Endothelial cell of umbilical vein (primary cell): ENCODE measurements at regions not wholly inside any gene's neighbourhood (a gene's known extent, or its start where the extent isn't known, plus 50 kb on each side); places are given as distances from the start of the nearest gene placed in this dataset.

Experiments
- BruUV-seq: library from RNA; stranded (reverse); fragments of 400-500 nt; replicated peaks from 2 replicates; lab custom pipeline; 2021; lab: Mats Ljungman, UMichigan
- CTCF ChIA-PET: fragments of 300-600, 350-600 bp; sonication (Branson Sonifier 250); formaldehyde crosslinking; loops from one replicate; lab custom pipeline; 2021; ENCODE audit warnings: antibody characterized with exemption, inconsistent platforms; lab: Charles Lee
- POLR2A ChIA-PET: fragments of 300-600, 350-600 bp; sonication (Branson Sonifier 250); formaldehyde crosslinking; loops from one replicate; lab custom pipeline; 2021; ENCODE audit warnings: antibody characterized with exemption, inconsistent platforms; lab: Charles Lee
- DNase-seq: peaks from one replicate; pipeline ENCODE4 v3.0.0-alpha.2; 2011; ENCODE audit warnings: low read depth, low spot score
- FAIRE-seq: peaks from 2 replicates; lab custom pipeline; 2011; peaks lifted over from hg19 to GRCh38; lab: Jason Lieb, UNC
- H2AFZ ChIP-seq: 2 replicates; pipeline ENCODE4 v1.6.0; 2012; ENCODE audit warnings: low read depth, low read length, control low read depth, inconsistent platforms
- H3K27ac ChIP-seq: 2 replicates; pipeline ENCODE4 v1.5.1; 2011; ENCODE audit warnings: low read depth, mild to moderate bottlenecking, control low read depth, low read length, moderate library complexity; ENCODE audit not compliant: insufficient read depth
- H3K27me3 ChIP-seq, 2 experiments: 2 replicates each; pipeline versions ENCODE4 v1.6.0 to v1.6.1; 2011; ENCODE audit warnings: low read length in 2 of 2, mixed read lengths in 1 of 2; ENCODE audit not compliant: control insufficient read depth in 2 of 2, insufficient read depth in 2 of 2
- H3K36me3 ChIP-seq, 2 experiments: 2 replicates in 1 of 2; 3 replicates in 1 of 2; pipeline ENCODE4 v1.5.1; 2011; ENCODE audit warnings: low read length in 2 of 2, mild to moderate bottlenecking in 1 of 2, moderate library complexity in 1 of 2; ENCODE audit not compliant: control insufficient read depth in 2 of 2, insufficient read depth in 2 of 2; ENCODE audit errors: extremely low read depth in 1 of 2
- H3K4me1 ChIP-seq: 3 replicates; pipeline ENCODE4 v1.5.1; 2011; ENCODE audit warnings: mild to moderate bottlenecking, low read length; ENCODE audit not compliant: control insufficient read depth, insufficient read depth; ENCODE audit errors: extremely low read depth
- H3K4me2 ChIP-seq: 2 replicates; pipeline ENCODE4 v1.6.1; 2011; ENCODE audit warnings: low read length, control low read depth, mixed read lengths; ENCODE audit not compliant: insufficient read depth
- H3K4me3 ChIP-seq, 3 experiments: fragments of 200-600 bp in 1 of 3; sonication (generic), shearing (Covaris generic) in 1 of 3; replicated peaks in 1 of 3; 2 replicates each; pipeline ENCODE4 v1.5.1; 2011 to 2016; ENCODE audit warnings: control low read depth in 3 of 3, low read length in 3 of 3, mild to moderate bottlenecking in 2 of 3, inconsistent platforms in 1 of 3, low read depth in 1 of 3, moderate library complexity in 1 of 3; ENCODE audit not compliant: insufficient read depth in 1 of 3
- H3K79me2 ChIP-seq: 2 replicates; pipeline ENCODE4 v1.6.0; 2012; ENCODE audit warnings: low read length, inconsistent platforms; ENCODE audit not compliant: control insufficient read depth, insufficient read depth
- H3K9ac ChIP-seq: replicated peaks from 2 replicates; pipeline ENCODE3; 2011; ENCODE audit warnings: low read length, control low read depth; ENCODE audit not compliant: insufficient read depth; ENCODE audit errors: extremely low read depth
- H3K9me1 ChIP-seq: replicated peaks from 3 replicates; pipeline ENCODE4 v1.6.0; 2011; ENCODE audit warnings: mild to moderate bottlenecking, low read length; ENCODE audit not compliant: control insufficient read depth, insufficient read depth; ENCODE audit errors: extremely low read depth
- H3K9me3 ChIP-seq: replicated peaks from 2 replicates; pipeline ENCODE4 v1.5.1; 2012; ENCODE audit warnings: low read length, inconsistent platforms; ENCODE audit not compliant: control insufficient read depth, insufficient read depth
- H4K20me1 ChIP-seq: replicated peaks from 2 replicates; pipeline ENCODE3; 2011; ENCODE audit warnings: mild to moderate bottlenecking, low read length; ENCODE audit not compliant: control insufficient read depth, insufficient read depth; ENCODE audit errors: extremely low read depth
- CTCF ChIP-seq, 2 donors: IDR thresholded peaks; 1 replicate in 1 of 2; 2 replicates in 1 of 2; pipeline ENCODE4 v1.5.1; 2011; ENCODE audit warnings: low read length in 2 of 2, mild to moderate bottlenecking in 2 of 2, moderate library complexity in 2 of 2, control low read depth in 1 of 2, inconsistent platforms in 1 of 2, low read depth in 1 of 2; ENCODE audit not compliant: insufficient read depth in 1 of 2; ENCODE audit errors: extremely low read depth in 1 of 2
- FOS ChIP-seq: IDR thresholded peaks from 2 replicates; pipeline ENCODE4 v1.6.1; 2011; ENCODE audit warnings: mild to moderate bottlenecking, low read length, moderate library complexity, borderline replicate concordance; ENCODE audit not compliant: insufficient read depth
- GATA2 ChIP-seq: IDR thresholded peaks from 2 replicates; pipeline ENCODE4 v1.7.0; 2011; ENCODE audit warnings: low read depth, mild to moderate bottlenecking, moderate library complexity, mixed read lengths, low read length; ENCODE audit not compliant: insufficient read length, insufficient read depth
- POLR2AphosphoS5 ChIP-seq: IDR thresholded peaks from 2 replicates; pipeline ENCODE4 v1.6.1; 2012; ENCODE audit warnings: low read depth, mild to moderate bottlenecking, control low read depth, low read length, moderate library complexity; ENCODE audit not compliant: insufficient read depth
- dilution Hi-C: fragments of 300-500 bp; cut with MboI; formaldehyde crosslinking; loops from one replicate; pipeline ENCODE4 v1.15.0; 2019; ENCODE audit warnings: low sequenced_read_pairs; ENCODE audit not compliant: extremely low pct_ligation_motif_present
- intact Hi-C: fragments of 100-400 bp; cut with micrococcal nuclease; formaldehyde crosslinking; loops from one replicate; pipeline ENCODE4 v1.10.0; 2022

GRCh38 chr11:26219183-26220117, 112.5 kb upstream of the ANO3 start:
- Histone ChIP-seq H3K79me2 (no peaks in the 10 kb centered on the region), H3K4me1 (peaks cover 10% of the 10 kb centered on the region), H3K9me3 (no peaks in the 10 kb centered on the region), H2AFZ (peak overlapping the region; percentile 59), H3K27me3 (no peaks in the 10 kb centered on the region), H3K4me3 (no peak overlapping the region), H3K4me2 (peak overlapping the region; percentile 16), H3K27ac (no peak overlapping the region), H3K9me1 (no peaks in the 10 kb centered on the region), H3K9ac (no peak overlapping the region), H4K20me1 (no peaks in the 10 kb centered on the region), H3K36me3 (no peaks in the 10 kb centered on the region)
- intact Hi-C loops (no loop called here), dilution Hi-C loops (no loop called here)
- ChIA-PET CTCF (interaction anchor here (0.7 to 5.8 kb wide), 4 partner anchors 9 to 238 kb away, joined by 3 to 55 read pairs (median 4); no protein-coding TSS in a partner anchor), POLR2A (no interaction called here)
- peak; percentile 23 for DNase-seq
- BruUV-seq = no TSS peak
- FAIRE-seq = peak; percentile 59
- no peak for TF ChIP-seq FOS
- TF ChIP-seq POLR2AphosphoS5 = no peak
- TF ChIP-seq GATA2 = no peak

- no peaks in the 10 kb centered on the region for H4K20me1 ChIP-seq
- ChIA-PET POLR2A (no interaction called here), CTCF (interaction anchor here (1.0 to 1.6 kb wide), 4 partner anchors 44 to 244 kb away, joined by 3 to 20 read pairs (median 4); no protein-coding TSS in a partner anchor)
- no peaks in the 10 kb centered on the region for H3K27me3 ChIP-seq
- H3K4me3 ChIP-seq = no peak overlapping the region
- no peak for TF ChIP-seq CTCF (IDR thresholded peaks at IDR 0.05; ENCODE audit: extremely low read depth in 1 of 2, insufficient read depth in 1 of 2, low read depth in 1 of 2, low read length in 2 of 2)
- H3K9ac ChIP-seq = no peak overlapping the region
- dilution Hi-C loops = loop anchor here (25.0 kb wide), 1 partner anchor 238 kb away; no protein-coding TSS in a partner anchor
- no peak for FAIRE-seq
- H3K27ac ChIP-seq = no peak overlapping the region
- no peaks in the 10 kb centered on the region for H3K79me2 ChIP-seq
- no peak overlapping the region for H3K4me2 ChIP-seq
- H3K9me1 ChIP-seq = no peaks in the 10 kb centered on the region
- peak overlapping the region; percentile 19 for H2AFZ ChIP-seq
- no peaks in the 10 kb centered on the region for H3K36me3 ChIP-seq
- DNase-seq = no peak
- BruUV-seq = no TSS peak
- peaks cover 35% of the 10 kb centered on the region for H3K4me1 ChIP-seq
- no peaks in the 10 kb centered on the region for H3K9me3 ChIP-seq
- intact Hi-C loops = loop anchor here (2.0 to 5.0 kb wide), 4 partner anchors 1393 to 1839 kb away; no protein-coding TSS in a partner anchor
Observed at GRCh38 chr11:26225646-26226045, 106.3 kb upstream of the ANO3 start.
